Glomerular endothelial cell (primary cell): ENCODE measurements at regions not wholly inside any gene's neighbourhood (a gene's known extent, or its start where the extent isn't known, plus 50 kb on each side); places are given as distances from the start of the nearest gene placed in this dataset.
"Not testable (repeated sequence)": the region's sequence is repeated elsewhere in the genome, so short reads cannot be mapped to it uniquely, and the experiment has no call there.

ENCODE experiments used
- DNase-seq: peaks from one replicate; pipeline ENCODE4 v3.0.0-alpha.2; 2011; ENCODE audit warnings: low read depth, low spot score; ENCODE audit errors: extremely low read depth

DNA sequence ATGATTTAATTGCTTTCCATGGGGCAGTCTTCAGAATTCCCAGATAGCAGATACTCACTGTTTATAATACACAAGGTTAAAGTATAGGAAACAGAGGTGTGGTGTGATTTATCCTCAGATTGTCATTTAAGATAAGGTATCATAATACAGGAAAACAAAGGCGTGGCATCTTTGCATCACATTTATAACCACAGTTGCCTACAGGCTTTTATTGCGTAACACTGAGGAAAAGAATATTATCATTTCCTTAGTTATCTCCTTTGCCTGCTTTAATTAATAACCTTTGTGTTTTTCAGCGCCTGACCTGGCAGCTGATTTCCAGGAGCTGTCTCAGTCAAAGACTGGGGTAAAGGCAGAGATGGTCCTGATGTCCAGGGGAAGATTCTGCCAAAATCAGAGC is 68.8 kb downstream of the SSX7 start:
- no peak for DNase-seq

DNA sequence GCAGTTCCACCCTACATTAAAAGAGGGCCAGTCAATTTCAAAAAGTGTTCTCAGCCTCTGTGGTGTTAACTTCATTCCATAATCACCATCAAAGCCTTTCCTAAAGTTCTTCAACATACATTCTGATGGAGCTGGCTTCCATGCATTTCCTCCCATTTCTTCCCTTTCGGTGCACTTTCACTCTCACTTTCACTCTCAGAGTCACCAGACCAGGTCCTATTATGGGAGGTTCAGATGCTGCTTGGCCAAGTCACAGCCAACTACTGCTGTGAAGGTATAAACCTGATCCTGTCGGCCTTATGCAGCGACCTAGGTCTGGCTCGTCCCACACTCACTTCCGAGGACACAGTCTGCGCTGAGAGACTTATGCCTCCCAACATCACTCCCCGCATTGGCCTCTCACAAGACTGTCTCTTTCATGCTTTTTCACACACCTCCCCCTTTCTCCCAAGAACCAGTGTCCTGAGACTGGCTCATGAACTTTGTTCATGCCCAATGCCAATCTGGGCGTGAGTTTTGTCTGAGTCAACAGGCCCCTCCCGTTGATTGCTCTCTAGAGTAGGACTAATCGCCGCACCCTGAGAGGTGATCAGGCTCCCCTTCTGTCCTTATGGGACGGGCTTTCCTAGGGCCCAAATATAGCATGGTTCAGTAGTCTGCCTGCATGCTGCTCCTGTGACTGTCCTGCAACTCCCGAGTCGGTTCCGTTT is 60.8 kb upstream of the XAGE1B start:
- no peak for DNase-seq

DNA sequence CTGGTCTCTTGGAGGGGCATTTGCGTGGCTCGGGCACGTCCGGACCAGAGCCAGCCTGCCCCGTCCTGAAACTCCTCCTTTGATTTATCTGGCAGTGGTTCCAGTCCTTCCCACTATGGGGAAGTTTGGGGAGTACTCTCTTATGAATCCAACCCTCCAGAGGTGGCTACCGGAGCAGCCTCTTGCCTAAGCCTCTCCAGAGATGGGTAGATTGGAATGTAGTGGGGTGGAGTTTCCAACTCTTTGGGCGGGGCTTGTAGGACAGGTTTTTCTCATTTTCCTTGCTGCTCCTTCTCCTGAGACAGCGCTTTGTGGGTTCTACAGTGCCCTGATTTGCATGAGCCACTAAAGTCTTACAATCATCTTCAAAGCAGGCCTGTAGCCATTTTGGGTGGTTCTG is 60.1 kb upstream of the XAGE1B start:
- no peak for DNase-seq

DNA sequence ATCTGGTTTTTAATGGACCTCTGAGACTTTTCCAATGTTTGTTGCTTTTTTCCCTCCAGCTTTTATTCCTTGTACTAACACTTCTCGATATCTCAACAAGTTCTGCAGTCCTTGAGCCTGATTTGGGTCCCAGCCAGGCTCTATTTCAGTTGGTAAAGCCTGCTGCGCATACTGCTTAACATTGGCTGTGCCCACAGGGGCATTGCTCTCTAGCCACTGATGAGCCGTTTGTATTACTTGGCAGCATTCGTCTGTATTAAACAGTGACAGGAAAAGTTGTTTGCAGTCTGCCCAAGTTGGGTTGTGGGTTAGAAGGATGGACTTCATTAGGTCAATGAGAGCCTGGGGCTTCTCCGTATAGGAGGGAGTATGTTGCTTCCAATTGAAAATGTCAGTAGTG is 59.6 kb upstream of the XAGE1B start:
- DNase-seq: no peak

DNA sequence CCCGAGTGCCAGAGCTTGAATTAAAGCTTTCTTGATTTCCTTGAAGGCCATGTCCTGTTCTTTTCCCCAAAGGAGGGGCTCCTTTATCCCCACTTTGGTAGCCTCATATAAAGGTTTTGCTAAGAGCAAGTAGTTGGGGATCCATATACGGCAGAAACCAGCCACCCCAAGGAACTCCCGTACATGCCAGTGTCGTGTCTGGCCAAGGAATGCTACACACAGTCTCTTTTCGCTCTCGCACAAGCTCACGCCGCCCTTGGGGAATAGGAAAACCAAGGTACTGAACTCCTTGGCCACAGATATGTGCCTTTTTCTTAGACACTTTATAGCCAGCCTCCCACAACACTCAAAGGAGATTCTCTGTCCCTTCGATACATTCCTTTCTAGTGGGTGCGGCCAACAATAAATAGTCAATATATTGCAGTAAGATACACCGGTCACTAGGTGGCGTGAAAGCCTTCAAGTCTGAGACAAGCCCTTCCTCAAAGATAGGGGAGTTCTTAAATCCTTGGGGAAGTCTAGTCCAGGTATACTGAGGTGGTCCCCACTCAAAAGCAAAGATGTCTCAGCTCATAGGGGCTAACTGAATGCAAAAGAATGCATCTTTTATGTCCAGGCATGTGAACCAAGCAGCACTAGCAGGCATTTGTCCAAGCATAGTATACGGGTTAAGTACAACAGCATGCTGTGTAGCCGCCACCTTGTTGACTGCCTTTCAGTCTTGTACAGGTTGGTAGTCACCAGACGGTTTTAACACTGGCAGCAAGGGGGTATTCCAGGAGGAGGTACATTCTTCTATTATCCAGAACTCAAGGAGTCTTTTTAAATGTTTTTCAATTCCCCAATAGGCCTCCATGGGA is 57.8 kb upstream of the XAGE1B start:
- DNase-seq: peak; percentile 16

DNA sequence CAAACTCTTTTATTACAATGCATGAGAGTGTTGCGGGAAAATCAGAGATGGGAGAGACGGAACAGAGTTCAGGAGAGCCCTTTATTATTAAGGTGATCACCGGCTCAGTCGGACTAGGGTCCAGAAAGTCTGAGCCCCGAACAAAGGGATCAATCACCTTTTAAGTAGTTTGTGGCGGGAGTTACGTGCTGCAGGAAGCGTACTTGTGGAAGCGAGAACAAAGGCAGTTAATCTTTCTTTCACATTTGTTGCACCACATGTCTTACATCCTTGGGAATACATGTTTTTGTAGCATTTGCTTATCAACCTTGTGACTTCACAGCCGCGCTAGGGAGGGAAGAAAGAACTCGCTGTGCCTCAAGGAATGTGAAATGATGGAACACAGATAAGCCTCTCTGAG is 51.3 kb upstream of the XAGE1B start:
- not testable (repeated sequence) for DNase-seq
